GM12878 (cell line): ENCODE measurements at regions not wholly inside any gene's neighbourhood (a gene's known extent, or its start where the extent isn't known, plus 50 kb on each side); places are given as distances from the start of the nearest gene placed in this dataset.

Experiments
- ATAC-seq: fragments of 200-7000 bp; cut with Tn5 transposase; 3 replicates; pipeline ENCODE4 v1.9.1; 2020; ENCODE audit warnings: mild to moderate bottlenecking, moderate library complexity
- BruUV-seq: library from RNA; stranded (reverse); fragments of 400-500 nt; replicated peaks from 2 replicates; lab custom pipeline; 2021; lab: Mats Ljungman, UMichigan
- CTCF ChIA-PET: fragments of 300-600 bp; sonication (Branson Sonifier 250); formaldehyde crosslinking; extraction: SDS; loops from one replicate; lab custom pipeline; 2021; ENCODE audit warnings: inconsistent platforms; lab: Yijun Ruan, JAX
- POLR2A ChIA-PET: fragments of 350-600 bp; formaldehyde crosslinking; extraction: SDS; loops from one replicate; lab custom pipeline; 2021; ENCODE audit warnings: inconsistent platforms; lab: Charles Lee
- RAD21 ChIA-PET: fragments of 300-600 bp; sonication (Branson Sonifier 250); formaldehyde crosslinking; loops from one replicate; lab custom pipeline; 2023; ENCODE audit warnings: antibody characterized with exemption; ENCODE audit not compliant: unreplicated experiment; lab: Charles Lee
- SMC1A ChIA-PET: fragments of 300-600 bp; sonication (Branson Sonifier 250); formaldehyde crosslinking; loops from one replicate; lab custom pipeline; 2023; ENCODE audit not compliant: unreplicated experiment, uncharacterized antibody; lab: Charles Lee
- DNase-seq: peaks from one replicate; pipeline ENCODE4 v3.0.0-alpha.2; 2011; ENCODE audit warnings: low read depth, low spot score
- FAIRE-seq: peaks from 3 replicates; lab custom pipeline; 2011; peaks lifted over from hg19 to GRCh38; lab: Jason Lieb, UNC
- H2AFZ ChIP-seq: 2 replicates; pipeline ENCODE4 v1.6.0; 2011; ENCODE audit warnings: low read depth, low read length, control low read depth; ENCODE audit not compliant: control insufficient read depth
- H3K27ac ChIP-seq: 2 replicates; pipeline ENCODE4 v1.5.1; 2011; ENCODE audit warnings: control low read depth; ENCODE audit not compliant: control insufficient read depth, insufficient read depth
- H3K27me3 ChIP-seq, 2 experiments: replicated peaks in 1 of 2; 2 replicates each; pipeline versions ENCODE4 v1.6.0 to v1.6.1; 2011; ENCODE audit warnings: low read length in 1 of 2; ENCODE audit not compliant: control insufficient read depth in 2 of 2, insufficient read depth in 2 of 2
- H3K36me3 ChIP-seq, 2 experiments: 2 replicates each; pipeline ENCODE4 v1.5.1; 2011; ENCODE audit warnings: low read length in 1 of 2; ENCODE audit not compliant: control insufficient read depth in 2 of 2, insufficient read depth in 2 of 2
- H3K4me1 ChIP-seq: 2 replicates; pipeline ENCODE4 v1.6.1; 2011; ENCODE audit warnings: mild to moderate bottlenecking, low read length, moderate library complexity, mixed read lengths; ENCODE audit not compliant: control insufficient read depth, insufficient read depth
- H3K4me2 ChIP-seq: 2 replicates; pipeline ENCODE4 v1.6.0; 2011; ENCODE audit warnings: control low read depth; ENCODE audit not compliant: control insufficient read depth, insufficient read depth
- H3K4me3 ChIP-seq: fragments of 200-600 bp; sonication (generic); 2 replicates; pipeline ENCODE4 v1.5.1; 2016
- H3K79me2 ChIP-seq: 2 replicates; pipeline ENCODE4 v1.6.0; 2011; ENCODE audit warnings: low read length; ENCODE audit not compliant: control insufficient read depth, insufficient read depth
- H3K9ac ChIP-seq: 2 replicates; pipeline ENCODE4 v1.8.0; 2011; ENCODE audit warnings: low read length, control low read depth, mixed read lengths; ENCODE audit not compliant: control insufficient read depth, insufficient read depth
- H3K9me3 ChIP-seq: replicated peaks from 3 replicates; pipeline ENCODE4 v1.5.1; 2011; ENCODE audit warnings: mild to moderate bottlenecking, low read length; ENCODE audit not compliant: control insufficient read depth, insufficient read depth
- H4K20me1 ChIP-seq: 2 replicates; pipeline ENCODE4 v1.6.0; 2011; ENCODE audit not compliant: control insufficient read depth, insufficient read depth
- CHD4 ChIP-seq: fragments of 200-600 bp; sonication (generic); IDR thresholded peaks from 2 replicates; pipeline ENCODE4 v1.6.1; 2016; ENCODE audit warnings: mild to moderate bottlenecking
- FOXK2 ChIP-seq: fragments of 450-650 bp; IDR thresholded peaks from 2 replicates; pipeline ENCODE4 v1.6.1; 2017; ENCODE audit warnings: mild to moderate bottlenecking, moderate library complexity
- HDAC6 ChIP-seq: fragments of 200-600 bp; sonication (generic); IDR thresholded peaks from one replicate; pipeline ENCODE4 v1.8.0; 2017; ENCODE audit warnings: antibody characterized with exemption; ENCODE audit not compliant: unreplicated experiment
- SMARCA5 ChIP-seq: fragments of 450-650 bp; IDR thresholded peaks from 2 replicates; pipeline ENCODE4 v1.6.1; 2017; ENCODE audit warnings: mild to moderate bottlenecking
- WGBS: methylation state at CpG from one replicate; pipeline ENCODE4 v1.1.6; 2016; ENCODE audit warnings: low lambda C conversion rate; ENCODE audit not compliant: insufficient replicate concordance, insufficient coverage; ENCODE audit errors: missing lambda C conversion rate; 5-methylcytosine and 5-hydroxymethylcytosine counted together
- in situ Hi-C: fragments of 300-500 bp; cut with MboI; formaldehyde crosslinking; loops from 9 replicates; pipeline ENCODE4 v1.14.3; 2018; ENCODE audit warnings: mixed read lengths
- intact Hi-C: fragments of 100-400 bp; cut with micrococcal nuclease; formaldehyde crosslinking; loops from one replicate; pipeline ENCODE4 v1.14.2; 2022; ENCODE audit not compliant: unreplicated experiment
- TF ChIP-seq, protein P1 (sequence below): IDR thresholded peaks from 2 replicates; pipeline ENCODE4 v1.6.1; 2011; ENCODE audit warnings: mild to moderate bottlenecking, low read depth, low read length, moderate library complexity; ENCODE audit not compliant: insufficient replicate concordance
- TF ChIP-seq, protein P2 (sequence below): fragments of 450-650 bp; IDR thresholded peaks from 2 replicates; pipeline ENCODE4 v1.6.1; 2017; ENCODE audit warnings: mild to moderate bottlenecking, moderate library complexity

DNA sequence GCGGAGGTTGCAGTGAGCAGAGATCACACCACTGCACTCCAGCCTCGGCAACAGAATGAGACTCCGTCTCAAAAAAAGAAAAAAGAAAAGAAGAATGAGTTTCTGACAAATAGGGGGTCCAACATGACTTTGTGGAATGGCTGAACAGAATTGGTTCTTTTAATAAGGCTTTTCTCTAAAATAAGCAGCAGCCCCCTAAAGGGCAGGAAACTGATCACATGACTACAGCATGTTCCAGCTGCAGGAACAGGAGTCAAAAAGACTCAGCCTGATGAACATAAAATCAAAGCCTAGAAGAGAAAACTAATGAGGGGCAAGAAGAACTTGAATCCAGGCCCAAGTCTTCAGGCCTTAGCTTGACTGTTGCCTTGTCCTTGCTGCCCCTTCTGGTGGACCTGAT, 89.7 kb upstream of the ARRDC4 start:
- WGBS, result 42% methylated on average over 3 of the region's 3 CpGs
- POLR2A ChIA-PET, result no interaction called here
- DNase-seq, result no peak
- H3K4me1 ChIP-seq, result no peaks in the 10 kb centered on the region
- no TSS peak for BruUV-seq
- no peak overlapping the region for H3K9ac ChIP-seq
- intact Hi-C loops (no loop called here), in situ Hi-C loops (no loop called here)
- H4K20me1 ChIP-seq, result no peaks in the 10 kb centered on the region
- no peak overlapping the region for H2AFZ ChIP-seq
- no peaks in the 10 kb centered on the region for H3K27me3 ChIP-seq
- CTCF ChIA-PET, result no interaction called here
- no peaks in the 10 kb centered on the region for H3K79me2 ChIP-seq
- H3K4me2 ChIP-seq, result no peak overlapping the region
- no peak overlapping the region for H3K27ac ChIP-seq
- no peak for FAIRE-seq
- H3K9me3 ChIP-seq, result no peaks in the 10 kb centered on the region
- no peak overlapping the region for H3K4me3 ChIP-seq
- ATAC-seq, result no peak
- RAD21 ChIA-PET, result no interaction called here
- no peaks in the 10 kb centered on the region for H3K36me3 ChIP-seq
- SMC1A ChIA-PET, result interaction anchor here (1.6 kb wide), 1 partner anchor 29 kb away, joined by 3 read pairs; no protein-coding TSS in a partner anchor
- no peak for TF ChIP-seq SMARCA5
- TF ChIP-seq, protein P1, sequence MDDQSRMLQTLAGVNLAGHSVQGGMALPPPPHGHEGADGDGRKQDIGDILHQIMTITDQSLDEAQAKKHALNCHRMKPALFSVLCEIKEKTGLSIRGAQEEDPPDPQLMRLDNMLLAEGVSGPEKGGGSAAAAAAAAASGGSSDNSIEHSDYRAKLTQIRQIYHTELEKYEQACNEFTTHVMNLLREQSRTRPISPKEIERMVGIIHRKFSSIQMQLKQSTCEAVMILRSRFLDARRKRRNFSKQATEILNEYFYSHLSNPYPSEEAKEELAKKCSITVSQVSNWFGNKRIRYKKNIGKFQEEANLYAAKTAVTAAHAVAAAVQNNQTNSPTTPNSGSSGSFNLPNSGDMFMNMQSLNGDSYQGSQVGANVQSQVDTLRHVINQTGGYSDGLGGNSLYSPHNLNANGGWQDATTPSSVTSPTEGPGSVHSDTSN, result no peak
- TF ChIP-seq HDAC6, result no peak
- TF ChIP-seq, protein P2, sequence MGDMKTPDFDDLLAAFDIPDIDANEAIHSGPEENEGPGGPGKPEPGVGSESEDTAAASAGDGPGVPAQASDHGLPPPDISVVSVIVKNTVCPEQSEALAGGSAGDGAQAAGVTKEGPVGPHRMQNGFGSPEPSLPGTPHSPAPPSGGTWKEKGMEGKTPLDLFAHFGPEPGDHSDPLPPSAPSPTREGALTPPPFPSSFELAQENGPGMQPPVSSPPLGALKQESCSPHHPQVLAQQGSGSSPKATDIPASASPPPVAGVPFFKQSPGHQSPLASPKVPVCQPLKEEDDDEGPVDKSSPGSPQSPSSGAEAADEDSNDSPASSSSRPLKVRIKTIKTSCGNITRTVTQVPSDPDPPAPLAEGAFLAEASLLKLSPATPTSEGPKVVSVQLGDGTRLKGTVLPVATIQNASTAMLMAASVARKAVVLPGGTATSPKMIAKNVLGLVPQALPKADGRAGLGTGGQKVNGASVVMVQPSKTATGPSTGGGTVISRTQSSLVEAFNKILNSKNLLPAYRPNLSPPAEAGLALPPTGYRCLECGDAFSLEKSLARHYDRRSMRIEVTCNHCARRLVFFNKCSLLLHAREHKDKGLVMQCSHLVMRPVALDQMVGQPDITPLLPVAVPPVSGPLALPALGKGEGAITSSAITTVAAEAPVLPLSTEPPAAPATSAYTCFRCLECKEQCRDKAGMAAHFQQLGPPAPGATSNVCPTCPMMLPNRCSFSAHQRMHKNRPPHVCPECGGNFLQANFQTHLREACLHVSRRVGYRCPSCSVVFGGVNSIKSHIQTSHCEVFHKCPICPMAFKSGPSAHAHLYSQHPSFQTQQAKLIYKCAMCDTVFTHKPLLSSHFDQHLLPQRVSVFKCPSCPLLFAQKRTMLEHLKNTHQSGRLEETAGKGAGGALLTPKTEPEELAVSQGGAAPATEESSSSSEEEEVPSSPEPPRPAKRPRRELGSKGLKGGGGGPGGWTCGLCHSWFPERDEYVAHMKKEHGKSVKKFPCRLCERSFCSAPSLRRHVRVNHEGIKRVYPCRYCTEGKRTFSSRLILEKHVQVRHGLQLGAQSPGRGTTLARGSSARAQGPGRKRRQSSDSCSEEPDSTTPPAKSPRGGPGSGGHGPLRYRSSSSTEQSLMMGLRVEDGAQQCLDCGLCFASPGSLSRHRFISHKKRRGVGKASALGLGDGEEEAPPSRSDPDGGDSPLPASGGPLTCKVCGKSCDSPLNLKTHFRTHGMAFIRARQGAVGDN, result no peak
- no peak for TF ChIP-seq CHD4
- TF ChIP-seq FOXK2, result no peak
- TF ChIP-seq, all 136 proteins: peak for 0
